Ishikawa (cell line): ENCODE measurements at regions not wholly inside any gene's neighbourhood (a gene's known extent, or its start where the extent isn't known, plus 50 kb on each side); places are given as distances from the start of the nearest gene placed in this dataset.

Source experiments
- EP300 ChIP-seq: IDR thresholded peaks from 2 replicates; pipeline ENCODE4 v1.6.1; 2012; ENCODE audit warnings: borderline replicate concordance
- FOXM1 ChIP-seq: IDR thresholded peaks from 2 replicates; pipeline ENCODE4 v1.6.1; 2012; ENCODE audit warnings: low read depth, borderline replicate concordance
- RAD21 ChIP-seq: IDR thresholded peaks from 2 replicates; pipeline ENCODE4 v1.6.1; 2012; ENCODE audit warnings: low read depth
- TAF1 ChIP-seq: IDR thresholded peaks from 2 replicates; pipeline ENCODE4 v1.6.1; 2012; ENCODE audit warnings: low read depth, mild to moderate bottlenecking
- YY1 ChIP-seq: IDR thresholded peaks from 2 replicates; pipeline ENCODE4 v1.6.1; 2012; ENCODE audit warnings: low read depth
- TF ChIP-seq, protein P1 (sequence below): IDR thresholded peaks from 2 replicates; pipeline ENCODE4 v1.6.1; 2012; ENCODE audit warnings: low read depth, mild to moderate bottlenecking

DNA sequence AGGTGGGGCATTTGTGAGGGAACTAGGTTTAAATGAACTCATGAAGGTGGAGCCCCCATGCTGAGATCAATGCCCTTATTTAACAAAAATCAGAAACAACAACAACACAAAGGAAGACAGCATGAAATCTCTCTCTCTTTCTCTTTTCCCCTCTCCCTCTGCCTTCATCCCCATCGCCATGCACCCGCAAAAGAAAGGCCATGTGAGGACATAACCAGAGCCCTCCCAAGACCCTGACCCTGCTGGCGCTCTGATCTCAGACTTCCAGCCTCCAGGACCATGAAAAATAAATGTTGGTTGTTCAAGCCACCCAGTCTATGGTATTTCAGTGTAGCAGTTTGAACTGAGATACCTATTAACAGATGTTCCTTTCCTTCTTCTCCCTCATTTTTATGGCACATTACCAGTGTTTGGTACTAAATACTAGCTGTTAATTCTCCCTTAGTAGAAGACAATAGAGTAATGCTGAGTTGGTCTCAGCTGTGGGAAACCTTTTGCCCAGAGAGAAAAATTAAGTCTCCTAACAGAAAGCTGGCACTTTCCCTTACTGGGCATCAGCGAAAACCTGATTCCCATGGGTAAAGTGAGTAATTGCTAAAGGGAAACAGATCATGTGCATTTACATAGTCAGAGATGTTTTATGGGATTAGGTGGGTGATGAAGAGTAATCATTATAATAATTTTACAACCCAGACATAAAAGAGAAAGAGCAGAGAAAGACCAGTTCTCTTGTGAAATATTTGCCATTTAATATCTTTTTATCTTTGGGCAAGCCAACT is 264.0 kb upstream of the PLEKHG7 start:
- no peak for TF ChIP-seq YY1
- TF ChIP-seq, protein P1, sequence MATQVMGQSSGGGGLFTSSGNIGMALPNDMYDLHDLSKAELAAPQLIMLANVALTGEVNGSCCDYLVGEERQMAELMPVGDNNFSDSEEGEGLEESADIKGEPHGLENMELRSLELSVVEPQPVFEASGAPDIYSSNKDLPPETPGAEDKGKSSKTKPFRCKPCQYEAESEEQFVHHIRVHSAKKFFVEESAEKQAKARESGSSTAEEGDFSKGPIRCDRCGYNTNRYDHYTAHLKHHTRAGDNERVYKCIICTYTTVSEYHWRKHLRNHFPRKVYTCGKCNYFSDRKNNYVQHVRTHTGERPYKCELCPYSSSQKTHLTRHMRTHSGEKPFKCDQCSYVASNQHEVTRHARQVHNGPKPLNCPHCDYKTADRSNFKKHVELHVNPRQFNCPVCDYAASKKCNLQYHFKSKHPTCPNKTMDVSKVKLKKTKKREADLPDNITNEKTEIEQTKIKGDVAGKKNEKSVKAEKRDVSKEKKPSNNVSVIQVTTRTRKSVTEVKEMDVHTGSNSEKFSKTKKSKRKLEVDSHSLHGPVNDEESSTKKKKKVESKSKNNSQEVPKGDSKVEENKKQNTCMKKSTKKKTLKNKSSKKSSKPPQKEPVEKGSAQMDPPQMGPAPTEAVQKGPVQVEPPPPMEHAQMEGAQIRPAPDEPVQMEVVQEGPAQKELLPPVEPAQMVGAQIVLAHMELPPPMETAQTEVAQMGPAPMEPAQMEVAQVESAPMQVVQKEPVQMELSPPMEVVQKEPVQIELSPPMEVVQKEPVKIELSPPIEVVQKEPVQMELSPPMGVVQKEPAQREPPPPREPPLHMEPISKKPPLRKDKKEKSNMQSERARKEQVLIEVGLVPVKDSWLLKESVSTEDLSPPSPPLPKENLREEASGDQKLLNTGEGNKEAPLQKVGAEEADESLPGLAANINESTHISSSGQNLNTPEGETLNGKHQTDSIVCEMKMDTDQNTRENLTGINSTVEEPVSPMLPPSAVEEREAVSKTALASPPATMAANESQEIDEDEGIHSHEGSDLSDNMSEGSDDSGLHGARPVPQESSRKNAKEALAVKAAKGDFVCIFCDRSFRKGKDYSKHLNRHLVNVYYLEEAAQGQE = no peak
- TF ChIP-seq FOXM1 = no peak
- TF ChIP-seq EP300 = no peak
- TF ChIP-seq TAF1 = no peak
- TF ChIP-seq RAD21 = no peak
